Fibroblast of lung (primary cell): ENCODE measurements at regions not wholly inside any gene's neighbourhood (a gene's known extent, or its start where the extent isn't known, plus 50 kb on each side); places are given as distances from the start of the nearest gene placed in this dataset.
"Not testable (repeated sequence)": the region's sequence is repeated elsewhere in the genome, so short reads cannot be mapped to it uniquely, and the experiment has no call there.

Source experiments
- EZH2 ChIP-seq: IDR thresholded peaks from 2 replicates; pipeline ENCODE4 v1.5.1; 2012; ENCODE audit warnings: low read length, control low read depth, mild to moderate bottlenecking; ENCODE audit errors: missing control alignments
- TF ChIP-seq, protein P1 (sequence below), 2 donors: IDR thresholded peaks in 1 of 2; conservative IDR thresholded peaks in 1 of 2; 1 replicate in 1 of 2; 2 replicates in 1 of 2; pipeline ENCODE4 v1.5.1; 2011 to 2012; ENCODE audit warnings: low read length in 2 of 2, control low read depth in 1 of 2, inconsistent platforms in 1 of 2, low read depth in 1 of 2, mild to moderate bottlenecking in 1 of 2

DNA sequence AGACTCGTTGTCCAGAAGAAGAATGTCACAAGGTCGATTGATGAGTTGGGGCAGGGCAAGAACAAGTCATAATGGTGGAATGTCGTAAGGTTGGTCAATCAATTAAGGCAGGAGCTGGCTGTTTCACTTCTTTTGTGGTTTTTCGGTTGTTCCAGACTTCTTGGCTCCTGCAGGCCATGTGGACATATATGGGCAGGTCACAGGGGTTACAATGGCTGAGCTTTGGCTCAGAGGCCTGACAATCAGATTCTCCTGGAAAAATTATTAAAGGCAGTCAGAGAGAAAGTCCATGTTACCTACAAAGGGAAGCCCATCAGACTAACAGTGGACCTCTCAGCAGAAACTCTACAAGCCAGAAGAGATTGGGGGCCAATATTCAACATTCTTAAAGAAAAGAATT, 785.3 kb downstream of the METTL4 start:
- TF ChIP-seq, protein P1, sequence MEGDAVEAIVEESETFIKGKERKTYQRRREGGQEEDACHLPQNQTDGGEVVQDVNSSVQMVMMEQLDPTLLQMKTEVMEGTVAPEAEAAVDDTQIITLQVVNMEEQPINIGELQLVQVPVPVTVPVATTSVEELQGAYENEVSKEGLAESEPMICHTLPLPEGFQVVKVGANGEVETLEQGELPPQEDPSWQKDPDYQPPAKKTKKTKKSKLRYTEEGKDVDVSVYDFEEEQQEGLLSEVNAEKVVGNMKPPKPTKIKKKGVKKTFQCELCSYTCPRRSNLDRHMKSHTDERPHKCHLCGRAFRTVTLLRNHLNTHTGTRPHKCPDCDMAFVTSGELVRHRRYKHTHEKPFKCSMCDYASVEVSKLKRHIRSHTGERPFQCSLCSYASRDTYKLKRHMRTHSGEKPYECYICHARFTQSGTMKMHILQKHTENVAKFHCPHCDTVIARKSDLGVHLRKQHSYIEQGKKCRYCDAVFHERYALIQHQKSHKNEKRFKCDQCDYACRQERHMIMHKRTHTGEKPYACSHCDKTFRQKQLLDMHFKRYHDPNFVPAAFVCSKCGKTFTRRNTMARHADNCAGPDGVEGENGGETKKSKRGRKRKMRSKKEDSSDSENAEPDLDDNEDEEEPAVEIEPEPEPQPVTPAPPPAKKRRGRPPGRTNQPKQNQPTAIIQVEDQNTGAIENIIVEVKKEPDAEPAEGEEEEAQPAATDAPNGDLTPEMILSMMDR (conservative IDR thresholded peaks at IDR 0.05 in 1 of 2, IDR thresholded peaks at IDR 0.05 in 1 of 2; ENCODE audit: low read depth in 1 of 2, low read length in 2 of 2) = not testable (repeated sequence)
- TF ChIP-seq EZH2 = not testable (repeated sequence)
